VCaP (cell line): ENCODE measurements at regions not wholly inside any gene's neighbourhood (a gene's known extent, or its start where the extent isn't known, plus 50 kb on each side); places are given as distances from the start of the nearest gene placed in this dataset.

Experiments
- H3K27ac ChIP-seq: fragments of 450-650 bp; 2 replicates; pipeline ENCODE4 v1.5.1; 2017
- CTCF ChIP-seq: fragments of 450-650 bp; conservative IDR thresholded peaks from 2 replicates; pipeline ENCODE4 v1.5.1; 2017; ENCODE audit warnings: mild to moderate bottlenecking, moderate library complexity

- H3K27ac ChIP-seq, result no peak overlapping the region
- TF ChIP-seq CTCF, result peak; percentile 59
Observed at GRCh38 chr3:152183473-152183872, 85.3 kb upstream of the MBNL1 start.

GRCh38 chr3:152184971-152185686, 83.6 kb upstream of the MBNL1 start:
- no peak for TF ChIP-seq CTCF
- H3K27ac ChIP-seq, result no peak overlapping the region

GRCh38 chr3:152185891-152186630, 82.7 kb upstream of the MBNL1 start:
- H3K27ac ChIP-seq, result no peak overlapping the region
- TF ChIP-seq CTCF, result no peak

- H3K27ac ChIP-seq, result 0 out of 2 replicates have a peak overlapping the region, but pooled peaks have one; percentile 40
Observed at GRCh38 chr3:152190636-152191183, 78.0 kb upstream of the MBNL1 start.

GRCh38 chr3:152192050-152192449, 76.7 kb upstream of the MBNL1 start:
- no peak for TF ChIP-seq CTCF
- no peak overlapping the region for H3K27ac ChIP-seq

More at GRCh38 chr3:152190636-152191183, 78.0 kb upstream of the MBNL1 start:
- no peak for TF ChIP-seq CTCF

- no peak for TF ChIP-seq CTCF
- H3K27ac ChIP-seq, result no peak overlapping the region
Observed at GRCh38 chr3:152192936-152193672, 75.6 kb upstream of the MBNL1 start.
